NB4 (cell line): ENCODE measurements at regions not wholly inside any gene's neighbourhood (a gene's known extent, or its start where the extent isn't known, plus 50 kb on each side); places are given as distances from the start of the nearest gene placed in this dataset.

Source experiments
- DNase-seq: peaks from one replicate; pipeline ENCODE4 v3.0.0; 2010; ENCODE audit warnings: low read depth
- H3K4me3 ChIP-seq: one replicate; pipeline ENCODE4 v1.5.1; 2011; ENCODE audit warnings: mild to moderate bottlenecking, low read depth, low read length, moderate library complexity
- MAX ChIP-seq: IDR thresholded peaks from 2 replicates; pipeline ENCODE4 v1.6.1; 2011; ENCODE audit warnings: low read depth, low read length
- MYC ChIP-seq: IDR thresholded peaks from 2 replicates; pipeline ENCODE4 v1.6.1; 2011; ENCODE audit warnings: low read depth, low read length
- POLR2A ChIP-seq: IDR thresholded peaks from 2 replicates; pipeline ENCODE4 v1.6.1; 2011; ENCODE audit warnings: mild to moderate bottlenecking; ENCODE audit not compliant: insufficient read length; ENCODE audit errors: extremely low read depth
- TF ChIP-seq, protein P1 (sequence below): IDR thresholded peaks from one replicate; pipeline ENCODE4 v1.5.1; 2012; ENCODE audit warnings: low read depth, low read length

DNA sequence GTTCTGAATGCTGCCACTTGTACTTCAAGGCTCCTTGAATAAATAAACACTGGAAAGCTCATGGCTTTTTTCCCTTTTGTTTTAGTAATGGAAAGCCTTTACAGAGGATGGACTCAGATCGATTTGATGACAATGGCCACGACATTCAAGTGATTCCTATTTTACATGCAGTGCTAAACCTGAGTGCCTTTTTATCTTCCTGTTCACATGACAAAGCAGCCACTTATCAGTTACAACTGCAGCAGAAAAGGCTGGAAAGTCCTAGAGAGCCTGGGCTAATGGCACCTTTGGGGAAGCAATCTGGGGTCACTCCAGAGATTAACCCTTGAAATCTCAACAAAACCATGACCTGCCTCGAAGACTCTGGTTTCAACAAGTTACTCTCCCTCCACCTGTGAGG is 249.0 kb upstream of the AUTS2 start:
- no peak overlapping the region for H3K4me3 ChIP-seq
- TF ChIP-seq, protein P1, sequence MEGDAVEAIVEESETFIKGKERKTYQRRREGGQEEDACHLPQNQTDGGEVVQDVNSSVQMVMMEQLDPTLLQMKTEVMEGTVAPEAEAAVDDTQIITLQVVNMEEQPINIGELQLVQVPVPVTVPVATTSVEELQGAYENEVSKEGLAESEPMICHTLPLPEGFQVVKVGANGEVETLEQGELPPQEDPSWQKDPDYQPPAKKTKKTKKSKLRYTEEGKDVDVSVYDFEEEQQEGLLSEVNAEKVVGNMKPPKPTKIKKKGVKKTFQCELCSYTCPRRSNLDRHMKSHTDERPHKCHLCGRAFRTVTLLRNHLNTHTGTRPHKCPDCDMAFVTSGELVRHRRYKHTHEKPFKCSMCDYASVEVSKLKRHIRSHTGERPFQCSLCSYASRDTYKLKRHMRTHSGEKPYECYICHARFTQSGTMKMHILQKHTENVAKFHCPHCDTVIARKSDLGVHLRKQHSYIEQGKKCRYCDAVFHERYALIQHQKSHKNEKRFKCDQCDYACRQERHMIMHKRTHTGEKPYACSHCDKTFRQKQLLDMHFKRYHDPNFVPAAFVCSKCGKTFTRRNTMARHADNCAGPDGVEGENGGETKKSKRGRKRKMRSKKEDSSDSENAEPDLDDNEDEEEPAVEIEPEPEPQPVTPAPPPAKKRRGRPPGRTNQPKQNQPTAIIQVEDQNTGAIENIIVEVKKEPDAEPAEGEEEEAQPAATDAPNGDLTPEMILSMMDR: no peak
- no peak for TF ChIP-seq MYC
- TF ChIP-seq MAX: no peak
- TF ChIP-seq POLR2A: no peak
- DNase-seq: no peak

GRCh38 chr7:69358163-69358821 is 240.0 kb upstream of the AUTS2 start:
- DNase-seq: no peak
- no peak for TF ChIP-seq MAX
- no peak for TF ChIP-seq MYC
- TF ChIP-seq POLR2A: no peak
- TF ChIP-seq, protein P1: no peak
- H3K4me3 ChIP-seq: no peak overlapping the region

- no peak for DNase-seq
- no peak overlapping the region for H3K4me3 ChIP-seq
- no peak for TF ChIP-seq POLR2A
- TF ChIP-seq MAX: no peak
- TF ChIP-seq MYC: no peak
- TF ChIP-seq, protein P1: no peak
Measured at GRCh38 chr7:69359003-69359700, 239.1 kb upstream of the AUTS2 start.

DNA sequence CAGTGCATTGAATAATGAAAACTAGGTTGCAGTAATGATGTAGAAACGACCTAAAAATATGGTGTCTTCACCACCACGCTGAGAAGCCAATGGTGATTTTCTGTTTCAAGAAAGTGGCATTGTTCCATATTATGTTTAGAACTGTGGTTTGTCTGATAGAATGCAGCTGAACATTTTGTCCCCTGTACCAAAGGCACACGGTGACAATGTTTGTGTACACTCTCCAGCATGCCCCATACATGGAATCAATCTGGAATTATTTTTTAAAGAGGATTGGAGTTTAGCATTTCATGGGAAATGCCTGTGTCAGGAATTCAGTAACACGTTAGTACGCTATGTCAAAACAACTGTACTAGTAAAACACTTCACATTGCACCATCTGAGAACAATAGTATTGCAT is 237.4 kb upstream of the AUTS2 start:
- no peak for DNase-seq
- no peak overlapping the region for H3K4me3 ChIP-seq
- TF ChIP-seq MYC: no peak
- TF ChIP-seq POLR2A: no peak
- TF ChIP-seq, protein P1: no peak
- TF ChIP-seq MAX: no peak

- no peak overlapping the region for H3K4me3 ChIP-seq
- DNase-seq: no peak
- TF ChIP-seq MYC: no peak
- no peak for TF ChIP-seq POLR2A
- TF ChIP-seq MAX: no peak
- TF ChIP-seq, protein P1: no peak
Measured at GRCh38 chr7:69363136-69363535, 235.1 kb upstream of the AUTS2 start.
